ENCODE measurements at regions not wholly inside any gene's neighbourhood (a gene's known extent, or its start where the extent isn't known, plus 50 kb on each side); places are given as distances from the start of the nearest gene placed in this dataset.

GRCh38 chr2:198662905-198663304 is 794.8 kb downstream of the SATB2 start:
- no peaks in the 10 kb centered on the region for H3K36me3 ChIP-seq (ENCODE audit: control insufficient read depth, insufficient read depth, low read length)
- H3K4me3 ChIP-seq (ENCODE audit: low read depth, low read length): no peak overlapping the region
- no peak for DNase-seq (ENCODE audit: low read depth)
- no peaks in the 10 kb centered on the region for H3K27me3 ChIP-seq (ENCODE audit: control insufficient read depth, insufficient read depth, low read length)
- TF ChIP-seq, protein P1, sequence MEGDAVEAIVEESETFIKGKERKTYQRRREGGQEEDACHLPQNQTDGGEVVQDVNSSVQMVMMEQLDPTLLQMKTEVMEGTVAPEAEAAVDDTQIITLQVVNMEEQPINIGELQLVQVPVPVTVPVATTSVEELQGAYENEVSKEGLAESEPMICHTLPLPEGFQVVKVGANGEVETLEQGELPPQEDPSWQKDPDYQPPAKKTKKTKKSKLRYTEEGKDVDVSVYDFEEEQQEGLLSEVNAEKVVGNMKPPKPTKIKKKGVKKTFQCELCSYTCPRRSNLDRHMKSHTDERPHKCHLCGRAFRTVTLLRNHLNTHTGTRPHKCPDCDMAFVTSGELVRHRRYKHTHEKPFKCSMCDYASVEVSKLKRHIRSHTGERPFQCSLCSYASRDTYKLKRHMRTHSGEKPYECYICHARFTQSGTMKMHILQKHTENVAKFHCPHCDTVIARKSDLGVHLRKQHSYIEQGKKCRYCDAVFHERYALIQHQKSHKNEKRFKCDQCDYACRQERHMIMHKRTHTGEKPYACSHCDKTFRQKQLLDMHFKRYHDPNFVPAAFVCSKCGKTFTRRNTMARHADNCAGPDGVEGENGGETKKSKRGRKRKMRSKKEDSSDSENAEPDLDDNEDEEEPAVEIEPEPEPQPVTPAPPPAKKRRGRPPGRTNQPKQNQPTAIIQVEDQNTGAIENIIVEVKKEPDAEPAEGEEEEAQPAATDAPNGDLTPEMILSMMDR (IDR thresholded peaks at IDR 0.05; ENCODE audit: insufficient read depth, low read length, poor library complexity, severe bottlenecking): no peak

DNA sequence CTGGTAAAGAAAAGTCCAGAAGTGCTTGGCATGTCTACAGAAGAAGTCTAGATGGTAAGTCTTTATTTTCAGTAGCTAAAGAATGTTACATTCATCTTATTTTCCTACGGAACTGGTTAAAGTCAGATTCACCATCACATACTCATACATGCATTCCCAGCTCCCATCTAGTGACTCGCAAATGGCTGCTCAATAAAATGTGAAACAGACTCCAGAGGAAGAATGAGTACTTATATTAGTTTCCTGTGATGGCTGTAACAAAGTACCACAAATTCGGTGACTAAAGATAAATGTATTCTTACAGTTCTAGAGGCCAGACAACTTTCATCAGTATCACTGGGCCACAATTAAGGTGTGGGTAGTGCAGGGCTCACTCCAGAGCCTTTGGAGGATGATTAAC is 797.2 kb downstream of the SATB2 start:
- Histone ChIP-seq H3K27me3 (ENCODE audit: control insufficient read depth, insufficient read depth, low read length) (no peaks in the 10 kb centered on the region), H3K4me3 (ENCODE audit: low read depth, low read length) (no peak overlapping the region), H3K36me3 (ENCODE audit: control insufficient read depth, insufficient read depth, low read length) (no peaks in the 10 kb centered on the region)
- TF ChIP-seq, protein P1 (IDR thresholded peaks at IDR 0.05; ENCODE audit: insufficient read depth, low read length, poor library complexity, severe bottlenecking): no peak
- no peak for DNase-seq (ENCODE audit: low read depth)

DNA sequence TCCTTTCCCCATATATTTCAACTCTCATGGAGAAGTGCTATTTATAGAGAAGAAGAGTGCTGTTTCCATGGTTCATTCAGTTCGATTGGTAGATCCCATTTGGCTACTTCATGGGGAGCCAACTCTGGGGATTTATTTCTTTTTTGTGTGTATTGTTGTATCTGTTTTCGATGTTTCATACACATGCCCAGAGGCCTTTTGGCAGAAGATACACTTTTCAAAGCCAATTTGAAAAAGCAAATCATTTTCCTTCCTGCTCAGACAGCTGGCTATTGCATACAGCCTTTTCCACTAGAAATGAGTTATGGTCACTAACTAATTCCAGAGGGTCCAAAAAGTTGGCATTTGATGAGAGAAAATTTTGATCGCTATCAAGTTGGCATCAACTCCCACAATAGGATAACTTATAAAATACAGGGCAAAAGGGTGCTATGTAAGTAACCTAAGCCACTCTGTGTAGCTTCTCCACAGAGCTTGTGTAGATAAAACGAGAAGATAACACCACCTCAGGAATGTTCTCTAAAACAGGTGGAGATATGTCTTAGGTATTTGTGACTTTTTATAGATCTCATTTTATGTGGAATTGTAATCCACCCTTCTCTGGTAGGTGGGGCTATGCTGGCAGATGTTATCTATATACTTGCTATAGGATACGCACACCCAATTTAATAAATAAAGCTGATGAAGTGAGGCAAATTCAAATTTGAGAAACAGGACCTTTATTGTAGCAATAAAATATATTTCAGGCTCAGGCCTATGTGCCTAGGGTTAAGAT is 798.5 kb downstream of the SATB2 start:
- H3K27me3 ChIP-seq (ENCODE audit: control insufficient read depth, insufficient read depth, low read length): no peaks in the 10 kb centered on the region
- TF ChIP-seq, protein P1 (IDR thresholded peaks at IDR 0.05; ENCODE audit: insufficient read depth, low read length, poor library complexity, severe bottlenecking): no peak
- H3K4me3 ChIP-seq (ENCODE audit: low read depth, low read length): no peak overlapping the region
- no peak for DNase-seq (ENCODE audit: low read depth)
- H3K36me3 ChIP-seq (ENCODE audit: control insufficient read depth, insufficient read depth, low read length): no peaks in the 10 kb centered on the region

GRCh38 chr2:198657512-198658121 is 800.1 kb downstream of the SATB2 start:
- Histone ChIP-seq H3K27me3 (ENCODE audit: control insufficient read depth, insufficient read depth, low read length) (no peaks in the 10 kb centered on the region), H3K4me3 (ENCODE audit: low read depth, low read length) (no peak overlapping the region), H3K36me3 (ENCODE audit: control insufficient read depth, insufficient read depth, low read length) (no peaks in the 10 kb centered on the region)
- DNase-seq (ENCODE audit: low read depth): no peak
- TF ChIP-seq, protein P1 (IDR thresholded peaks at IDR 0.05; ENCODE audit: insufficient read depth, low read length, poor library complexity, severe bottlenecking): peak; percentile 56

- DNase-seq (ENCODE audit: low read depth): no peak
- H3K36me3 ChIP-seq (ENCODE audit: control insufficient read depth, insufficient read depth, low read length): no peaks in the 10 kb centered on the region
- H3K27me3 ChIP-seq (ENCODE audit: control insufficient read depth, insufficient read depth, low read length): no peaks in the 10 kb centered on the region
- TF ChIP-seq, protein P1 (IDR thresholded peaks at IDR 0.05; ENCODE audit: insufficient read depth, low read length, poor library complexity, severe bottlenecking): no peak
- no peak overlapping the region for H3K4me3 ChIP-seq (ENCODE audit: low read depth, low read length)
Observed at GRCh38 chr2:198656869-198657268, 800.9 kb downstream of the SATB2 start.
